ENCODE measurements at regions not wholly inside any gene's neighbourhood (a gene's known extent, or its start where the extent isn't known, plus 50 kb on each side); places are given as distances from the start of the nearest gene placed in this dataset.

- H3K23ac ChIP-seq (ENCODE audit: low read length) = no peak overlapping the region
- H2AK5ac ChIP-seq (ENCODE audit: low read length) = no peak overlapping the region
- no peak overlapping the region for H2AFZ ChIP-seq (ENCODE audit: insufficient read depth, low read length, poor library complexity)
- no peaks in the 10 kb centered on the region for H3K9me3 ChIP-seq (ENCODE audit: insufficient read depth, low read depth, low read length)
- H3K4me3 ChIP-seq (ENCODE audit: low read depth, low read length) = no peak overlapping the region
- H2BK5ac ChIP-seq (ENCODE audit: low read depth, low read length, poor library complexity) = no peak overlapping the region
- no peak for DNase-seq
- no peak overlapping the region for H3K9ac ChIP-seq (ENCODE audit: low read length)
- H3K18ac ChIP-seq (ENCODE audit: low read length) = no peak overlapping the region
- no peak overlapping the region for H3K27ac ChIP-seq (ENCODE audit: low read depth, low read length)
- no peaks in the 10 kb centered on the region for H3K36me3 ChIP-seq (ENCODE audit: control insufficient read depth in 1 of 2, insufficient read depth in 2 of 2, low read length in 2 of 2)
- no peak overlapping the region for H3K4me2 ChIP-seq (ENCODE audit: low read length)
- no peaks in the 10 kb centered on the region for H3K27me3 ChIP-seq (ENCODE audit: insufficient read depth, low read length)
- no peak overlapping the region for H3K14ac ChIP-seq (ENCODE audit: low read length)
- no peak overlapping the region for H2BK120ac ChIP-seq (ENCODE audit: insufficient read depth, low read length, poor library complexity)
- H3K4me1 ChIP-seq (ENCODE audit: control insufficient read depth in 1 of 2, insufficient read depth in 2 of 2, low read length in 2 of 2) = no peaks in the 10 kb centered on the region
- WGBS (ENCODE audit: extremely low coverage, insufficient coverage, insufficient read length) = no CpG with 5 or more reads among the region's 1 CpG
- no peak overlapping the region for H3K4ac ChIP-seq (ENCODE audit: low read depth, low read length)
- no peak overlapping the region for H4K8ac ChIP-seq (ENCODE audit: low read depth, low read length)
- H3K79me2 ChIP-seq (ENCODE audit: control insufficient read depth, insufficient read depth, low read length, poor library complexity) = no peaks in the 10 kb centered on the region
- H4K91ac ChIP-seq (ENCODE audit: low read depth, low read length) = no peak overlapping the region
- no peak overlapping the region for H2BK12ac ChIP-seq (ENCODE audit: low read length)
- H4K12ac ChIP-seq (ENCODE audit: low read depth, low read length) = no peak overlapping the region
- H3K79me1 ChIP-seq (ENCODE audit: low read length) = no peaks in the 10 kb centered on the region
Observed at GRCh38 chr14:53564870-53565269, 391.8 kb downstream of the BMP4 start.

- Histone ChIP-seq H4K91ac (ENCODE audit: low read depth, low read length) (no peak overlapping the region), H3K9me3 (ENCODE audit: insufficient read depth, low read depth, low read length) (no peaks in the 10 kb centered on the region), H2AK5ac (ENCODE audit: low read length) (no peak overlapping the region), H3K4me2 (ENCODE audit: low read length) (no peak overlapping the region), H3K79me2 (ENCODE audit: control insufficient read depth, insufficient read depth, low read length, poor library complexity) (no peaks in the 10 kb centered on the region), H4K12ac (ENCODE audit: low read depth, low read length) (no peak overlapping the region), H3K4me3 (ENCODE audit: low read depth, low read length) (no peak overlapping the region), H3K18ac (ENCODE audit: low read length) (no peak overlapping the region), H2AFZ (ENCODE audit: insufficient read depth, low read length, poor library complexity) (no peak overlapping the region), H2BK12ac (ENCODE audit: low read length) (no peak overlapping the region), H3K14ac (ENCODE audit: low read length) (no peak overlapping the region), H3K27ac (ENCODE audit: low read depth, low read length) (no peak overlapping the region), H3K79me1 (ENCODE audit: low read length) (no peaks in the 10 kb centered on the region), H4K8ac (ENCODE audit: low read depth, low read length) (no peak overlapping the region), H3K36me3 (ENCODE audit: control insufficient read depth in 1 of 2, insufficient read depth in 2 of 2, low read length in 2 of 2) (no peaks in the 10 kb centered on the region), H3K4me1 (ENCODE audit: control insufficient read depth in 1 of 2, insufficient read depth in 2 of 2, low read length in 2 of 2) (no peaks in the 10 kb centered on the region), H3K27me3 (ENCODE audit: insufficient read depth, low read length) (no peaks in the 10 kb centered on the region), H3K4ac (ENCODE audit: low read depth, low read length) (no peak overlapping the region), H2BK120ac (ENCODE audit: insufficient read depth, low read length, poor library complexity) (no peak overlapping the region), H3K23ac (ENCODE audit: low read length) (no peak overlapping the region), H2BK5ac (ENCODE audit: low read depth, low read length, poor library complexity) (no peak overlapping the region), H3K9ac (ENCODE audit: low read length) (no peak overlapping the region)
- no peak for DNase-seq
Observed at GRCh38 chr14:53563628-53564027, 393.0 kb downstream of the BMP4 start.

GRCh38 chr14:53553221-53553620 is 400.1 kb upstream of the DDHD1 start:
- no peaks in the 10 kb centered on the region for H3K79me1 ChIP-seq (ENCODE audit: low read length)

GRCh38 chr14:53551862-53552261 is 398.7 kb upstream of the DDHD1 start:
- Histone ChIP-seq H3K9ac (ENCODE audit: low read length) (no peak overlapping the region), H2BK5ac (ENCODE audit: low read depth, low read length, poor library complexity) (no peak overlapping the region), H2AFZ (ENCODE audit: insufficient read depth, low read length, poor library complexity) (no peak overlapping the region), H4K8ac (ENCODE audit: low read depth, low read length) (no peak overlapping the region), H3K18ac (ENCODE audit: low read length) (no peak overlapping the region), H3K9me3 (ENCODE audit: insufficient read depth, low read depth, low read length) (no peaks in the 10 kb centered on the region), H3K27ac (ENCODE audit: low read depth, low read length) (no peak overlapping the region), H3K79me2 (ENCODE audit: control insufficient read depth, insufficient read depth, low read length, poor library complexity) (no peaks in the 10 kb centered on the region), H3K4ac (ENCODE audit: low read depth, low read length) (no peak overlapping the region), H3K4me1 (ENCODE audit: control insufficient read depth in 1 of 2, insufficient read depth in 2 of 2, low read length in 2 of 2) (peaks cover 2% of the 10 kb centered on the region in 2 experiments), H2BK120ac (ENCODE audit: insufficient read depth, low read length, poor library complexity) (no peak overlapping the region), H3K14ac (ENCODE audit: low read length) (no peak overlapping the region), H3K27me3 (ENCODE audit: insufficient read depth, low read length) (no peaks in the 10 kb centered on the region), H3K36me3 (ENCODE audit: control insufficient read depth in 1 of 2, insufficient read depth in 2 of 2, low read length in 2 of 2) (no peaks in the 10 kb centered on the region), H3K79me1 (ENCODE audit: low read length) (no peaks in the 10 kb centered on the region), H3K23ac (ENCODE audit: low read length) (no peak overlapping the region), H2AK5ac (ENCODE audit: low read length) (no peak overlapping the region), H4K91ac (ENCODE audit: low read depth, low read length) (no peak overlapping the region), H2BK12ac (ENCODE audit: low read length) (no peak overlapping the region), H3K4me3 (ENCODE audit: low read depth, low read length) (no peak overlapping the region), H4K12ac (ENCODE audit: low read depth, low read length) (no peak overlapping the region), H3K4me2 (ENCODE audit: low read length) (no peak overlapping the region)
- DNase-seq = no peak

More at GRCh38 chr14:53553221-53553620, 400.1 kb upstream of the DDHD1 start:
- no peak overlapping the region for H4K12ac ChIP-seq (ENCODE audit: low read depth, low read length)
- DNase-seq = no peak
- H2BK120ac ChIP-seq (ENCODE audit: insufficient read depth, low read length, poor library complexity) = no peak overlapping the region
- H2BK12ac ChIP-seq (ENCODE audit: low read length) = no peak overlapping the region
- H3K18ac ChIP-seq (ENCODE audit: low read length) = no peak overlapping the region
- no peak overlapping the region for H2AFZ ChIP-seq (ENCODE audit: insufficient read depth, low read length, poor library complexity)
- H3K79me2 ChIP-seq (ENCODE audit: control insufficient read depth, insufficient read depth, low read length, poor library complexity) = no peaks in the 10 kb centered on the region
- no peak overlapping the region for H4K91ac ChIP-seq (ENCODE audit: low read depth, low read length)
- H3K4me2 ChIP-seq (ENCODE audit: low read length) = no peak overlapping the region
- no peak overlapping the region for H3K14ac ChIP-seq (ENCODE audit: low read length)
- no peaks in the 10 kb centered on the region for H3K9me3 ChIP-seq (ENCODE audit: insufficient read depth, low read depth, low read length)
- H3K4me1 ChIP-seq (ENCODE audit: control insufficient read depth in 1 of 2, insufficient read depth in 2 of 2, low read length in 2 of 2) = peaks cover 2% of the 10 kb centered on the region in 2 experiments
- H3K4ac ChIP-seq (ENCODE audit: low read depth, low read length) = no peak overlapping the region
- H2AK5ac ChIP-seq (ENCODE audit: low read length) = no peak overlapping the region
- no peak overlapping the region for H3K27ac ChIP-seq (ENCODE audit: low read depth, low read length)
- H3K4me3 ChIP-seq (ENCODE audit: low read depth, low read length) = no peak overlapping the region
- no peak overlapping the region for H2BK5ac ChIP-seq (ENCODE audit: low read depth, low read length, poor library complexity)
- H3K23ac ChIP-seq (ENCODE audit: low read length) = no peak overlapping the region
- no peaks in the 10 kb centered on the region for H3K27me3 ChIP-seq (ENCODE audit: insufficient read depth, low read length)
- no peak overlapping the region for H3K9ac ChIP-seq (ENCODE audit: low read length)
- H4K8ac ChIP-seq (ENCODE audit: low read depth, low read length) = no peak overlapping the region
- WGBS (ENCODE audit: extremely low coverage, insufficient coverage, insufficient read length) = no CpG with 5 or more reads among the region's 4 CpGs
- no peaks in the 10 kb centered on the region for H3K36me3 ChIP-seq (ENCODE audit: control insufficient read depth in 1 of 2, insufficient read depth in 2 of 2, low read length in 2 of 2)

- Histone ChIP-seq H2BK12ac (ENCODE audit: low read length) (no peak overlapping the region), H2AK5ac (ENCODE audit: low read length) (no peak overlapping the region), H3K79me1 (ENCODE audit: low read length) (no peaks in the 10 kb centered on the region), H2BK5ac (ENCODE audit: low read depth, low read length, poor library complexity) (no peak overlapping the region), H3K4me2 (ENCODE audit: low read length) (no peak overlapping the region), H2AFZ (ENCODE audit: insufficient read depth, low read length, poor library complexity) (no peak overlapping the region), H4K8ac (ENCODE audit: low read depth, low read length) (no peak overlapping the region), H4K12ac (ENCODE audit: low read depth, low read length) (no peak overlapping the region), H3K4ac (ENCODE audit: low read depth, low read length) (no peak overlapping the region), H3K27ac (ENCODE audit: low read depth, low read length) (no peak overlapping the region), H4K91ac (ENCODE audit: low read depth, low read length) (no peak overlapping the region), H3K9me3 (ENCODE audit: insufficient read depth, low read depth, low read length) (no peaks in the 10 kb centered on the region), H3K14ac (ENCODE audit: low read length) (no peak overlapping the region), H2BK120ac (ENCODE audit: insufficient read depth, low read length, poor library complexity) (no peak overlapping the region), H3K4me1 (ENCODE audit: control insufficient read depth in 1 of 2, insufficient read depth in 2 of 2, low read length in 2 of 2) (peaks cover 2% of the 10 kb centered on the region in 2 experiments), H3K18ac (ENCODE audit: low read length) (no peak overlapping the region), H3K79me2 (ENCODE audit: control insufficient read depth, insufficient read depth, low read length, poor library complexity) (no peaks in the 10 kb centered on the region), H3K4me3 (ENCODE audit: low read depth, low read length) (no peak overlapping the region), H3K36me3 (ENCODE audit: control insufficient read depth in 1 of 2, insufficient read depth in 2 of 2, low read length in 2 of 2) (no peaks in the 10 kb centered on the region), H3K27me3 (ENCODE audit: insufficient read depth, low read length) (no peaks in the 10 kb centered on the region), H3K23ac (ENCODE audit: low read length) (no peak overlapping the region), H3K9ac (ENCODE audit: low read length) (no peak overlapping the region)
- DNase-seq = no peak
- whole genome bisulfite sequencing (ENCODE audit: extremely low coverage, insufficient coverage, insufficient read length) = no CpG with 5 or more reads among the region's 5 CpGs
Observed at GRCh38 chr14:53550776-53551175, 397.7 kb upstream of the DDHD1 start.
